Subcutaneous abdominal adipose tissue (tissue), 5 donors: ENCODE measurements at regions not wholly inside any gene's neighbourhood (a gene's known extent, or its start where the extent isn't known, plus 50 kb on each side); places are given as distances from the start of the nearest gene placed in this dataset.

Experiments
- H3K27ac ChIP-seq: one replicate; pipeline ENCODE4 v1.7.0; 2013; ENCODE audit warnings: low read depth, mild to moderate bottlenecking, inconsistent platforms, low read length, moderate library complexity
- H3K27me3 ChIP-seq, 5 donors: one replicate each; pipeline ENCODE4 v1.7.0; 2013; ENCODE audit warnings: low read length in 5 of 5, inconsistent platforms in 1 of 5; ENCODE audit not compliant: control insufficient read depth in 5 of 5, insufficient read depth in 4 of 5
- H3K36me3 ChIP-seq, 5 donors: one replicate each; pipeline ENCODE4 v1.7.0; 2013; ENCODE audit warnings: low read length in 5 of 5; ENCODE audit not compliant: control insufficient read depth in 5 of 5, insufficient read depth in 5 of 5
- H3K4me1 ChIP-seq, 5 donors: one replicate each; pipeline ENCODE4 v1.7.0; 2013; ENCODE audit warnings: low read length in 5 of 5, mild to moderate bottlenecking in 3 of 5, moderate library complexity in 1 of 5; ENCODE audit not compliant: control insufficient read depth in 5 of 5, insufficient read depth in 5 of 5
- H3K4me3 ChIP-seq, 5 donors: one replicate each; pipeline ENCODE4 v1.7.0; 2013; ENCODE audit warnings: low read length in 5 of 5, low read depth in 1 of 5
- H3K9ac ChIP-seq, 5 donors: one replicate each; pipeline ENCODE4 v1.7.0; 2013; ENCODE audit warnings: low read length in 5 of 5, mild to moderate bottlenecking in 4 of 5, moderate library complexity in 3 of 5
- H3K9me3 ChIP-seq, 5 donors: one replicate each; pipeline ENCODE4 v1.7.0; 2013; ENCODE audit warnings: low read length in 5 of 5; ENCODE audit not compliant: control insufficient read depth in 5 of 5
- donor health status: healthy.
- donor health status: healthy.
- donor health status: healthy.
- donor health status: healthy.
- donor health status: healthy.

GRCh38 chr1:163820226-163820625 is 498.5 kb downstream of the NUF2 start:
- Histone ChIP-seq H3K4me3 (no peak overlapping the region), H3K9me3 (peaks cover 0 to 2% (median 0%) of the 10 kb centered on the region in 5 donors), H3K27me3 (no peaks in the 10 kb centered on the region), H3K4me1 (no peaks in the 10 kb centered on the region), H3K36me3 (no peaks in the 10 kb centered on the region), H3K27ac (no peak overlapping the region), H3K9ac (no peak overlapping the region)

DNA sequence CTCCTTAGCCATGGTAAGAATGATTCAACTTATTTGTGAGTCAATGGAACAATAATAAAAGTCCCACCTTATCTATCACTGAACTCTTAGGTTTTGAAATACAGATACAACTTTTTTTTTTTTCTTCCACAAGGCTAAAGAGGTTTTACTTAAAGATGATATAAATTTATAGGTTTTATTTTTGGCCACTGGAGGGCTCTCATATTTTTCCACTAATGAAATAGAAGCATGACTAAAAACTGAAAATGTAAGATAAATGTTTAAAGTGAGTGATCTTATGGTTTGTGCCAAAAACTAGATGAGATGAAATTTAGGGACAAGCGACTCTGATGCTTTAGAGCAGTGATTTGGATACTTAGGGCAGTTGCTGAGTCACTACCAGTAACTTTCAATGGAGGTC is 499.0 kb downstream of the NUF2 start:
- no peak overlapping the region for H3K4me3 ChIP-seq
- H3K9ac ChIP-seq, result no peak overlapping the region
- no peaks in the 10 kb centered on the region for H3K4me1 ChIP-seq
- H3K9me3 ChIP-seq, result peaks cover 0 to 2% (median 0%) of the 10 kb centered on the region in 5 donors
- H3K27ac ChIP-seq, result no peak overlapping the region
- H3K27me3 ChIP-seq, result no peaks in the 10 kb centered on the region
- H3K36me3 ChIP-seq, result no peaks in the 10 kb centered on the region

DNA sequence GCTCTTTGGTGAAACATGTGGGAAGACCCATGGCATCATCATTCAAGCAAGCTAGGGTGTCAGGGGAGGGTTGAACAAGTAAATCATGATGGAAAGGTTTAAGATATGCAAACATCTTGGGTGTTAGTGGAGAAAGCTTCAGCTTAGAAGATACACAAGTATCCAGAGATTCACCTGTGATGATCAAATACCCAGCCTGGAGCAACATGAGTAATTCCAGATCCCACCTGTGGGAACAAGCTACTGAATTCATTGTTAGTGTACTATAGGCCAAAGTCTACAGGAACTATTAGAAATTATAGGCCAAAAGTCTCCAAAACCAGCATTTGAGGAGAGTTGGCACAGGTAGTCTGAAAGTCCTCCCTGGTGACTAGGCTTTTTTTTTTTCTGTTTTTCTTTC is 499.9 kb downstream of the NUF2 start:
- peaks cover 0 to 2% (median 0%) of the 10 kb centered on the region in 5 donors for H3K9me3 ChIP-seq
- H3K27ac ChIP-seq, result no peak overlapping the region
- H3K4me3 ChIP-seq, result no peak overlapping the region
- H3K27me3 ChIP-seq, result no peaks in the 10 kb centered on the region
- H3K9ac ChIP-seq, result no peak overlapping the region
- H3K36me3 ChIP-seq, result no peaks in the 10 kb centered on the region
- no peaks in the 10 kb centered on the region for H3K4me1 ChIP-seq

- peaks cover 0 to 2% (median 0%) of the 10 kb centered on the region in 5 donors for H3K9me3 ChIP-seq
- no peak overlapping the region for H3K27ac ChIP-seq
- H3K9ac ChIP-seq, result no peak overlapping the region
These were observed 501.3 kb downstream of the NUF2 start for GRCh38 chr1:163823017-163823416.

GRCh38 chr1:163824006-163824405 is 502.3 kb downstream of the NUF2 start:
- H3K36me3 ChIP-seq, result no peaks in the 10 kb centered on the region
- H3K27ac ChIP-seq, result no peak overlapping the region
- H3K4me1 ChIP-seq, result no peaks in the 10 kb centered on the region
- no peak overlapping the region for H3K9ac ChIP-seq
- peaks cover 0 to 2% (median 0%) of the 10 kb centered on the region in 5 donors for H3K9me3 ChIP-seq
- no peak overlapping the region for H3K4me3 ChIP-seq
- H3K27me3 ChIP-seq, result no peaks in the 10 kb centered on the region

More at GRCh38 chr1:163823017-163823416, 501.3 kb downstream of the NUF2 start:
- Histone ChIP-seq H3K4me1 (no peaks in the 10 kb centered on the region), H3K4me3 (no peak overlapping the region), H3K36me3 (no peaks in the 10 kb centered on the region), H3K27me3 (no peaks in the 10 kb centered on the region)

DNA sequence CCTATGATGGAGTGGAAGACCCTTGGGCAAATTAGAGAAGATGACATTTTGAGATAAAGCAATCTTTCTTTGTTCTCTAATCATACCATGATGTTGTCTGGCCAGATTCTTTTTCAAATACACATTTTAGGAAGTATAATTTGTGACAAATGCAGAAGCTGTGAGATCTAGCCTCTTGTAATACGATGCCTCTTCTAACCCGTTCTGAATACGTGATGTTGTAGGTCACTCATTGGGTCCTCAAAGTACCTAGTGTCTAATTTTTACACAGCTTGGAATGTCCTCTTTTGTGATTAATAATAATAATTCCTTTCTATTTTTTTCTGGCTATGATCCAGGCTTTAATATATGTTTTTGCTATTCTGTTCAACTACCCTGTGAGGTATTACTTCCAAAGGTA is 502.7 kb downstream of the NUF2 start:
- no peak overlapping the region for H3K4me3 ChIP-seq
- peaks cover 0 to 2% (median 0%) of the 10 kb centered on the region in 5 donors for H3K9me3 ChIP-seq
- no peaks in the 10 kb centered on the region for H3K36me3 ChIP-seq
- H3K27ac ChIP-seq, result no peak overlapping the region
- no peak overlapping the region for H3K9ac ChIP-seq
- no peaks in the 10 kb centered on the region for H3K27me3 ChIP-seq
- no peaks in the 10 kb centered on the region for H3K4me1 ChIP-seq

GRCh38 chr1:163826500-163826899 is 504.7 kb downstream of the NUF2 start:
- no peaks in the 10 kb centered on the region for H3K27me3 ChIP-seq
- no peaks in the 10 kb centered on the region for H3K36me3 ChIP-seq
- H3K4me3 ChIP-seq, result no peak overlapping the region

DNA sequence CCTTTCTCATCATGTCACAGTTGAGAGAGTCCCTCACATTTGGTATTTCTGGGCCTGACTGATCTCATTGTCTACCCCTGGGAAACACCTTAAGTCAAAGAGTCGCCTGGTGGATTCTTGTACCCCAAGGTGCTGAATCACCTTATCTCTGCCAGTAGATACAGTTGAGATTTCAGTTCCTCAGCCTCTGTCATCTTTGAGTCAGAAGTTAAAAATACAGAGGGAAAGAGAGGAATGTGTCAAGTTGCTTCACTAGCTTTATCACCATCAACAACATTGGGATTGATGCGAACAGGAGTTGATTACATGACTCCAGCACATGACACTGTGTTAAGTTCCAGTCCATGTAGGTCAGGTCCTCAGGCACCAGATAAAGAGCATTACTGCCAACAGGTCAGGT is 513.0 kb downstream of the NUF2 start:
- H3K27ac ChIP-seq, result no peak overlapping the region
- H3K9me3 ChIP-seq, result no peaks in the 10 kb centered on the region
- H3K4me3 ChIP-seq, result no peak overlapping the region
- H3K9ac ChIP-seq, result no peak overlapping the region
- no peaks in the 10 kb centered on the region for H3K27me3 ChIP-seq
- no peaks in the 10 kb centered on the region for H3K36me3 ChIP-seq
- H3K4me1 ChIP-seq, result no peaks in the 10 kb centered on the region

More at GRCh38 chr1:163826500-163826899, 504.7 kb downstream of the NUF2 start:
- Histone ChIP-seq H3K9me3 (peaks cover 0 to 2% (median 0%) of the 10 kb centered on the region in 5 donors), H3K27ac (no peak overlapping the region), H3K4me1 (no peaks in the 10 kb centered on the region), H3K9ac (no peak overlapping the region)

DNA sequence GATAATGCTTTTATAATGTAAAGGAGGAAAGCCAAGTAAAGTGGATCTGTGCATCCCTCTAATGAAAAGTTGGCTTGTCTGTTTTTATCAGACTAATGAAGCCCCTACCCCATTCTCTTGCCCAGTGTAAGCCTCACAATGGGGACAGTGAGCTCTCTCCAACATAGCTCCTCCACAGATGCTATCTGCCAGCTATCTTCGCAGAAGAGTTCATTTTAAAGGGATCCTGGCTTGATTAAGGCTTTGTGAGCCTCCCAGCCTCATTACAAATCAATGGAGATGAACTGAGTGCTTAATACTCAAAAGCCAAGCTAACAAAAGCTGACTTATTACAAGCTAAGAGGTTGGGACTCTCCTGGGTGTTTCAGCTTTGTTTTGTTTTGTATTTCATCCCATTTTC is 514.7 kb downstream of the NUF2 start:
- Histone ChIP-seq H3K4me1 (no peaks in the 10 kb centered on the region), H3K9me3 (no peaks in the 10 kb centered on the region), H3K9ac (no peak overlapping the region), H3K36me3 (no peaks in the 10 kb centered on the region), H3K4me3 (no peak overlapping the region), H3K27me3 (no peaks in the 10 kb centered on the region), H3K27ac (no peak overlapping the region)

DNA sequence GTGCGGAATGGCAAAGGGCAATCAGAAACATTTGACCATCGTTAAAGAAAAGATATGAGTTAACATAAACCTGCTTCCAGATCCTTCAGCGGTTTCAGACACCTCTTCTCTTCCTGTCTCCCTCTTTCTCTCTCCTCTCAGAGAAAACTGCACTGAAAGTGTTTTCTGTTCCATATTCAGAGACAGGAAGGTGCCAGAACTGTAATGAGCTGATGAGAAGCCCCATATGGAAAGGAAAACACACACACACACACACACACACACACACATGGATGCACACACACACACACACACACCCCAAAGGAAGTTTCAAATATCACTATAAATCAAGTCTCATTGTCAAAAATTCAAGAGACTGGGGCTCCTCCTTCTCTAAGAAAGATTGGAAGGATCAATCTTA is 515.5 kb downstream of the NUF2 start:
- H3K9me3 ChIP-seq, result no peaks in the 10 kb centered on the region
- no peaks in the 10 kb centered on the region for H3K36me3 ChIP-seq
- no peaks in the 10 kb centered on the region for H3K4me1 ChIP-seq
- H3K4me3 ChIP-seq, result no peak overlapping the region
- no peaks in the 10 kb centered on the region for H3K27me3 ChIP-seq
- no peak overlapping the region for H3K27ac ChIP-seq
- H3K9ac ChIP-seq, result no peak overlapping the region

GRCh38 chr1:163842571-163842970 is 520.8 kb downstream of the NUF2 start:
- Histone ChIP-seq H3K9ac (no peak overlapping the region), H3K36me3 (no peaks in the 10 kb centered on the region), H3K27ac (no peak overlapping the region), H3K4me3 (no peak overlapping the region), H3K9me3 (no peaks in the 10 kb centered on the region), H3K27me3 (no peaks in the 10 kb centered on the region), H3K4me1 (no peaks in the 10 kb centered on the region)
